Panc1 (cell line): ENCODE measurements at regions not wholly inside any gene's neighbourhood (a gene's known extent, or its start where the extent isn't known, plus 50 kb on each side); places are given as distances from the start of the nearest gene placed in this dataset.

Experiments
- CTCF ChIP-seq: fragments of 450-650 bp; IDR thresholded peaks from 2 replicates; pipeline ENCODE4 v1.5.1; 2017; ENCODE audit warnings: mild to moderate bottlenecking
- POLR2AphosphoS5 ChIP-seq: IDR thresholded peaks from 2 replicates; pipeline ENCODE4 v1.6.1; 2012; ENCODE audit warnings: mild to moderate bottlenecking, low read depth, low read length, moderate library complexity
- REST ChIP-seq, 2 experiments: IDR thresholded peaks; 2 replicates each; pipeline ENCODE4 v1.6.1; 2011 to 2012; ENCODE audit warnings: low read depth in 2 of 2, control low read depth in 1 of 2, low read length in 1 of 2, mild to moderate bottlenecking in 1 of 2, moderate library complexity in 1 of 2; ENCODE audit not compliant: insufficient read depth in 1 of 2
- TCF7L2 ChIP-seq: IDR thresholded peaks from 2 replicates; pipeline ENCODE4 v1.6.1; 2011; ENCODE audit warnings: mild to moderate bottlenecking, low read depth, low read length, inconsistent platforms

- no peak for TF ChIP-seq CTCF
- TF ChIP-seq POLR2AphosphoS5: no peak
- TF ChIP-seq REST (IDR thresholded peaks at IDR 0.05; ENCODE audit: insufficient read depth in 1 of 2, low read depth in 2 of 2, low read length in 1 of 2): no peak
- no peak for TF ChIP-seq TCF7L2
Observed at GRCh38 chr15:30816430-30816829, 87.3 kb upstream of the FAN1 start.
